Activated T-cell treated with anti-CD3 and anti-CD28 coated beads, Interleukin-2, amount 50 U/mL, for 24 hours (primary cell): ENCODE measurements at regions not wholly inside any gene's neighbourhood (a gene's known extent, or its start where the extent isn't known, plus 50 kb on each side); places are given as distances from the start of the nearest gene placed in this dataset.
"Not testable (repeated sequence)": the region's sequence is repeated elsewhere in the genome, so short reads cannot be mapped to it uniquely, and the experiment has no call there.

Experiments
- DNase-seq: peaks from one replicate; pipeline ENCODE4 v3.0.0-alpha.2; 2020
- H3K27ac Mint-ChIP-seq: 2 replicates; pipeline ENCODE4 v1.8.0; 2020; ENCODE audit warnings: mild to moderate bottlenecking, mixed read lengths
- H3K27me3 Mint-ChIP-seq: 2 replicates; pipeline ENCODE4 v1.8.0; 2020; ENCODE audit warnings: mixed read lengths
- H3K36me3 Mint-ChIP-seq: 2 replicates; pipeline ENCODE4 v1.8.0; 2020; ENCODE audit warnings: low read depth, mixed read lengths
- H3K4me1 Mint-ChIP-seq: 2 replicates; pipeline ENCODE4 v1.8.0; 2020; ENCODE audit warnings: low read depth, mixed read lengths
- H3K4me3 Mint-ChIP-seq: 2 replicates; pipeline ENCODE4 v1.8.0; 2020; ENCODE audit warnings: mild to moderate bottlenecking, moderate library complexity, mixed read lengths
- H3K9me3 Mint-ChIP-seq: 2 replicates; pipeline ENCODE4 v1.8.0; 2020; ENCODE audit warnings: mixed read lengths

- Mint-ChIP-seq H3K9me3 (peaks cover 2% of the 10 kb centered on the region), H3K27me3 (no peaks in the 10 kb centered on the region), H3K4me3 (no peak overlapping the region), H3K4me1 (no peaks in the 10 kb centered on the region), H3K27ac (no peak overlapping the region), H3K36me3 (no peaks in the 10 kb centered on the region)
- DNase-seq: no peak
Measured at GRCh38 chr5:167413506-167413905, 877.9 kb upstream of the WWC1 start.

- Mint-ChIP-seq H3K4me3 (no peak overlapping the region), H3K9me3 (peaks cover 2% of the 10 kb centered on the region), H3K27me3 (no peaks in the 10 kb centered on the region), H3K4me1 (no peaks in the 10 kb centered on the region), H3K36me3 (no peaks in the 10 kb centered on the region), H3K27ac (no peak overlapping the region)
- no peak for DNase-seq
Measured at GRCh38 chr5:167414611-167415010, 876.8 kb upstream of the WWC1 start.

- no peak overlapping the region for H3K27ac Mint-ChIP-seq
- no peak for DNase-seq
- H3K27me3 Mint-ChIP-seq: no peaks in the 10 kb centered on the region
- no peaks in the 10 kb centered on the region for H3K4me1 Mint-ChIP-seq
- no peaks in the 10 kb centered on the region for H3K36me3 Mint-ChIP-seq
- no peak overlapping the region for H3K4me3 Mint-ChIP-seq
- peaks cover 3% of the 10 kb centered on the region for H3K9me3 Mint-ChIP-seq
Measured at GRCh38 chr5:167415779-167416746, 875.4 kb upstream of the WWC1 start.

- Mint-ChIP-seq H3K27me3 (no peaks in the 10 kb centered on the region), H3K4me3 (no peak overlapping the region), H3K4me1 (no peaks in the 10 kb centered on the region), H3K27ac (no peak overlapping the region), H3K36me3 (no peaks in the 10 kb centered on the region), H3K9me3 (peaks cover 6% of the 10 kb centered on the region)
- DNase-seq: no peak
Measured at GRCh38 chr5:167417662-167418061, 873.8 kb upstream of the WWC1 start.

- H3K4me3 Mint-ChIP-seq: no peak overlapping the region
- no peaks in the 10 kb centered on the region for H3K36me3 Mint-ChIP-seq
- H3K27me3 Mint-ChIP-seq: no peaks in the 10 kb centered on the region
- peaks cover 15% of the 10 kb centered on the region for H3K9me3 Mint-ChIP-seq
- no peaks in the 10 kb centered on the region for H3K4me1 Mint-ChIP-seq
- no peak for DNase-seq
- no peak overlapping the region for H3K27ac Mint-ChIP-seq
Measured at GRCh38 chr5:167425161-167425560, 866.3 kb upstream of the WWC1 start.

GRCh38 chr5:167426501-167426900, 864.9 kb upstream of the WWC1 start:
- DNase-seq: no peak
- no peak overlapping the region for H3K4me3 Mint-ChIP-seq

GRCh38 chr5:167427641-167428040, 863.8 kb upstream of the WWC1 start:
- H3K27me3 Mint-ChIP-seq, DNase-seq, H3K4me3 Mint-ChIP-seq, H3K36me3 Mint-ChIP-seq, H3K4me1 Mint-ChIP-seq, H3K27ac Mint-ChIP-seq: not testable (repeated sequence)
- peaks cover 13% of the 10 kb centered on the region for H3K9me3 Mint-ChIP-seq

More at GRCh38 chr5:167426501-167426900, 864.9 kb upstream of the WWC1 start:
- Mint-ChIP-seq H3K4me1 (no peaks in the 10 kb centered on the region), H3K36me3 (no peaks in the 10 kb centered on the region), H3K27ac (no peak overlapping the region), H3K27me3 (no peaks in the 10 kb centered on the region), H3K9me3 (peaks cover 15% of the 10 kb centered on the region)

GRCh38 chr5:167440846-167441245, 850.6 kb upstream of the WWC1 start:
- no peaks in the 10 kb centered on the region for H3K4me1 Mint-ChIP-seq
- peaks cover 3% of the 10 kb centered on the region for H3K9me3 Mint-ChIP-seq
- no peak for DNase-seq
- H3K4me3 Mint-ChIP-seq: no peak overlapping the region
- no peaks in the 10 kb centered on the region for H3K36me3 Mint-ChIP-seq
- H3K27me3 Mint-ChIP-seq: no peaks in the 10 kb centered on the region
- H3K27ac Mint-ChIP-seq: no peak overlapping the region

GRCh38 chr5:167442922-167443321, 848.5 kb upstream of the WWC1 start:
- DNase-seq: no peak
- H3K4me1 Mint-ChIP-seq: no peaks in the 10 kb centered on the region
- H3K4me3 Mint-ChIP-seq: no peak overlapping the region
- H3K27me3 Mint-ChIP-seq: no peaks in the 10 kb centered on the region
- H3K36me3 Mint-ChIP-seq: no peaks in the 10 kb centered on the region
- H3K9me3 Mint-ChIP-seq: peaks cover 3% of the 10 kb centered on the region
- H3K27ac Mint-ChIP-seq: no peak overlapping the region

GRCh38 chr5:167447466-167448375, 843.7 kb upstream of the WWC1 start:
- DNase-seq: no peak
- Mint-ChIP-seq H3K9me3 (peaks cover 3% of the 10 kb centered on the region), H3K4me1 (no peaks in the 10 kb centered on the region), H3K36me3 (no peaks in the 10 kb centered on the region), H3K27me3 (no peaks in the 10 kb centered on the region), H3K4me3 (no peak overlapping the region), H3K27ac (no peak overlapping the region)

GRCh38 chr5:167448376-167448775, 843.1 kb upstream of the WWC1 start:
- H3K27ac Mint-ChIP-seq: no peak overlapping the region
- no peak overlapping the region for H3K4me3 Mint-ChIP-seq
- no peaks in the 10 kb centered on the region for H3K4me1 Mint-ChIP-seq
- H3K36me3 Mint-ChIP-seq: no peaks in the 10 kb centered on the region
- H3K9me3 Mint-ChIP-seq: peaks cover 3% of the 10 kb centered on the region
- no peaks in the 10 kb centered on the region for H3K27me3 Mint-ChIP-seq
- DNase-seq: no peak

GRCh38 chr5:167451076-167451475, 840.4 kb upstream of the WWC1 start:
- Mint-ChIP-seq H3K27ac (no peak overlapping the region), H3K36me3 (no peaks in the 10 kb centered on the region), H3K4me1 (no peaks in the 10 kb centered on the region), H3K9me3 (peaks cover 3% of the 10 kb centered on the region), H3K4me3 (no peak overlapping the region), H3K27me3 (no peaks in the 10 kb centered on the region)
- DNase-seq: no peak

GRCh38 chr5:167452136-167452535, 839.3 kb upstream of the WWC1 start:
- H3K27me3 Mint-ChIP-seq: no peaks in the 10 kb centered on the region
- DNase-seq: no peak
- no peaks in the 10 kb centered on the region for H3K36me3 Mint-ChIP-seq
- peaks cover 3% of the 10 kb centered on the region for H3K9me3 Mint-ChIP-seq
- H3K4me1 Mint-ChIP-seq: no peaks in the 10 kb centered on the region
- H3K27ac Mint-ChIP-seq: no peak overlapping the region
- H3K4me3 Mint-ChIP-seq: no peak overlapping the region

GRCh38 chr5:167453246-167454030, 838.0 kb upstream of the WWC1 start:
- peaks cover 3% of the 10 kb centered on the region for H3K9me3 Mint-ChIP-seq
- H3K27ac Mint-ChIP-seq: no peak overlapping the region
- H3K4me1 Mint-ChIP-seq: no peaks in the 10 kb centered on the region
- no peak overlapping the region for H3K4me3 Mint-ChIP-seq
- H3K36me3 Mint-ChIP-seq: no peaks in the 10 kb centered on the region
- no peak for DNase-seq
- H3K27me3 Mint-ChIP-seq: no peaks in the 10 kb centered on the region
